ENCODE measurements at regions not wholly inside any gene's neighbourhood (a gene's known extent, or its start where the extent isn't known, plus 50 kb on each side); places are given as distances from the start of the nearest gene placed in this dataset.

GRCh38 chr15:70488002-70488605 lies 275.3 kb downstream of the UACA start:
- peak; percentile 25 to 68 for DNase-seq

- DNase-seq, result no peak
These were observed 276.0 kb downstream of the UACA start for GRCh38 chr15:70487387-70487740.

- no peak for DNase-seq
These were observed 276.6 kb downstream of the UACA start for GRCh38 chr15:70486451-70487386.

- no peak for DNase-seq
These were observed 277.3 kb downstream of the UACA start for GRCh38 chr15:70486012-70486411.

- DNase-seq, result no peak
These were observed 278.4 kb downstream of the UACA start for GRCh38 chr15:70484993-70485392.

- DNase-seq, result peak in 1 of 2 experiments; percentile 38
These were observed 279.8 kb downstream of the UACA start for GRCh38 chr15:70483513-70483912.

GRCh38 chr15:70480196-70480856 lies 283.0 kb downstream of the UACA start:
- no peak for DNase-seq

GRCh38 chr15:70479785-70480184 lies 283.6 kb downstream of the UACA start:
- no peak for DNase-seq

- DNase-seq, result no peak
These were observed 284.3 kb downstream of the UACA start for GRCh38 chr15:70479056-70479455.

- DNase-seq, result peak; percentile 13 to 51
These were observed 284.9 kb downstream of the UACA start for GRCh38 chr15:70478251-70478990.

- DNase-seq, result no peak
These were observed 285.6 kb downstream of the UACA start for GRCh38 chr15:70477750-70478250.

- no peak for DNase-seq
These were observed 286.9 kb downstream of the UACA start for GRCh38 chr15:70476441-70476840.

GRCh38 chr15:70475921-70476320 lies 287.4 kb downstream of the UACA start:
- DNase-seq, result no peak

- DNase-seq, result no peak
These were observed 288.0 kb downstream of the UACA start for GRCh38 chr15:70475407-70475781.

- DNase-seq, result no peak
These were observed 288.6 kb downstream of the UACA start for GRCh38 chr15:70474471-70475406.

GRCh38 chr15:70473581-70474370 lies 289.6 kb downstream of the UACA start:
- no peak for DNase-seq

GRCh38 chr15:70471517-70471916 lies 291.8 kb downstream of the UACA start:
- no peak for DNase-seq

GRCh38 chr15:70470556-70471191 lies 292.7 kb downstream of the UACA start:
- no peak for DNase-seq

- DNase-seq, result peak; percentile 62 to 83
These were observed 293.5 kb downstream of the UACA start for GRCh38 chr15:70469651-70470555.

Data from NCI-H524 (cell line).